Panc1 (cell line): ENCODE measurements at regions not wholly inside any gene's neighbourhood (a gene's known extent, or its start where the extent isn't known, plus 50 kb on each side); places are given as distances from the start of the nearest gene placed in this dataset.

Experiments used
- ATAC-seq: fragments of 200-7000 bp; cut with Tn5 transposase; 2 replicates; pipeline ENCODE4 v1.9.1; 2020; ENCODE audit warnings: mild to moderate bottlenecking, moderate library complexity
- BruUV-seq: library from RNA; stranded (reverse); fragments of 400-500 nt; replicated peaks from 2 replicates; lab custom pipeline; 2021; lab: Mats Ljungman, UMichigan
- CTCF ChIA-PET: fragments of 300-600 bp; sonication (Branson Sonifier 250); formaldehyde crosslinking; loops from one replicate; lab custom pipeline; 2022; ENCODE audit warnings: antibody characterized with exemption; lab: Charles Lee
- POLR2A ChIA-PET: fragments of 300-600 bp; sonication (Branson Sonifier 250); formaldehyde crosslinking; loops from one replicate; lab custom pipeline; 2022; ENCODE audit warnings: antibody characterized with exemption; lab: Charles Lee
- DNase-seq: peaks from one replicate; pipeline ENCODE4 v3.0.0-alpha.2; 2010; ENCODE audit warnings: low read depth, low spot score
- H3K27ac ChIP-seq: 2 replicates; pipeline ENCODE4 v1.5.1; 2011; ENCODE audit warnings: mild to moderate bottlenecking, low read length, inconsistent platforms
- H3K27me3 ChIP-seq: fragments of 200-500 bp; sonication (Bioruptor generic); 2 replicates; pipeline ENCODE4 v1.6.0; 2014; ENCODE audit warnings: low read length, inconsistent platforms; ENCODE audit not compliant: control insufficient read depth, insufficient read depth
- H3K36me3 ChIP-seq: fragments of 200-500 bp; sonication (Bioruptor generic); 2 replicates; pipeline ENCODE4 v1.5.1; 2014; ENCODE audit warnings: inconsistent platforms, mild to moderate bottlenecking, low read length, moderate library complexity; ENCODE audit not compliant: control insufficient read depth, insufficient read depth
- H3K4me1 ChIP-seq: 2 replicates; pipeline ENCODE4 v1.5.1; 2011; ENCODE audit warnings: inconsistent platforms, mild to moderate bottlenecking, low read length, moderate library complexity; ENCODE audit not compliant: control insufficient read depth, insufficient read depth
- H3K4me3 ChIP-seq, 2 experiments: 2 replicates each; pipeline ENCODE4 v1.5.1; 2011 to 2012; ENCODE audit warnings: low read depth in 2 of 2, low read length in 2 of 2, mild to moderate bottlenecking in 2 of 2, inconsistent platforms in 1 of 2, moderate library complexity in 1 of 2
- H3K9me3 ChIP-seq: fragments of 200-500 bp; sonication (Bioruptor generic); 2 replicates; pipeline ENCODE4 v1.5.1; 2014; ENCODE audit warnings: low read depth, mild to moderate bottlenecking, inconsistent platforms, low read length, moderate library complexity; ENCODE audit not compliant: control insufficient read depth, insufficient read depth
- CTCF ChIP-seq: fragments of 450-650 bp; IDR thresholded peaks from 2 replicates; pipeline ENCODE4 v1.5.1; 2017; ENCODE audit warnings: mild to moderate bottlenecking
- POLR2AphosphoS5 ChIP-seq: IDR thresholded peaks from 2 replicates; pipeline ENCODE4 v1.6.1; 2012; ENCODE audit warnings: mild to moderate bottlenecking, low read depth, low read length, moderate library complexity
- SIN3A ChIP-seq: IDR thresholded peaks from 2 replicates; pipeline ENCODE4 v1.6.1; 2012; ENCODE audit warnings: low read depth, mild to moderate bottlenecking, low read length, moderate library complexity, borderline replicate concordance; ENCODE audit not compliant: insufficient read depth
- TCF7L2 ChIP-seq: IDR thresholded peaks from 2 replicates; pipeline ENCODE4 v1.6.1; 2011; ENCODE audit warnings: mild to moderate bottlenecking, low read depth, low read length, inconsistent platforms
- in situ Hi-C: cut with HindIII; loops from 2 replicates; pipeline ENCODE4 v1.10.0; 2016; ENCODE audit warnings: low sequenced_read_pairs, low pct_unique_long_range_greater_than_20kb
- intact Hi-C: fragments of 100-400 bp; cut with micrococcal nuclease; formaldehyde crosslinking; loops from one replicate; pipeline ENCODE4 v1.10.0; 2022; ENCODE audit not compliant: unreplicated experiment
- TF ChIP-seq, protein P1 (sequence below), 2 experiments: IDR thresholded peaks; 2 replicates each; pipeline ENCODE4 v1.6.1; 2011 to 2012; ENCODE audit warnings: low read depth in 2 of 2, control low read depth in 1 of 2, low read length in 1 of 2, mild to moderate bottlenecking in 1 of 2, moderate library complexity in 1 of 2; ENCODE audit not compliant: insufficient read depth in 1 of 2

DNA sequence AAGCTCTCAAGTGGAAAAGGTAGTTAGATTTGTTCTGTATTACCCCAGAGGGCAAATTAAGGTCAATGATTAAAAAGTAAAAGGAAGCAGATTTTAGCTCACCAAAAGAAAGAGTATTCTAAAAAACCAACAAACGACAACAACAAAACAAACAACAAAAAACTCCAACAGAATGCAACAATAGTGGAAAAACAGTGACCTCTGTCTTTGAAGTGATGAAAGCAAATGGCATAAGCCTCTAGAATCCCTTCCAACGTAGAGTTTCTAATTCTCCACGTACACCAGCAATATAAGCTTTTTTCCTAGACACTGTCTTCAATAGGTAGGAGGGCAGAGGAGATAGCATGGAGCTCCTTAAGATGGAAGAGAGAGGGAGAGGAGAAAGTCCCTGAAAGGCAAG lies 359.1 kb downstream of the TTLL7 start:
- no TSS peak for BruUV-seq
- ChIA-PET CTCF (no interaction called here), POLR2A (no interaction called here)
- DNase-seq (no peak), ATAC-seq (no peak)
- Histone ChIP-seq H3K4me1 (no peaks in the 10 kb centered on the region), H3K36me3 (no peaks in the 10 kb centered on the region), H3K27me3 (no peaks in the 10 kb centered on the region), H3K9me3 (no peaks in the 10 kb centered on the region), H3K4me3 (no peak overlapping the region), H3K27ac (no peak overlapping the region)
- intact Hi-C loops (no loop called here), in situ Hi-C loops (no loop called here)
- TF ChIP-seq, protein P1, sequence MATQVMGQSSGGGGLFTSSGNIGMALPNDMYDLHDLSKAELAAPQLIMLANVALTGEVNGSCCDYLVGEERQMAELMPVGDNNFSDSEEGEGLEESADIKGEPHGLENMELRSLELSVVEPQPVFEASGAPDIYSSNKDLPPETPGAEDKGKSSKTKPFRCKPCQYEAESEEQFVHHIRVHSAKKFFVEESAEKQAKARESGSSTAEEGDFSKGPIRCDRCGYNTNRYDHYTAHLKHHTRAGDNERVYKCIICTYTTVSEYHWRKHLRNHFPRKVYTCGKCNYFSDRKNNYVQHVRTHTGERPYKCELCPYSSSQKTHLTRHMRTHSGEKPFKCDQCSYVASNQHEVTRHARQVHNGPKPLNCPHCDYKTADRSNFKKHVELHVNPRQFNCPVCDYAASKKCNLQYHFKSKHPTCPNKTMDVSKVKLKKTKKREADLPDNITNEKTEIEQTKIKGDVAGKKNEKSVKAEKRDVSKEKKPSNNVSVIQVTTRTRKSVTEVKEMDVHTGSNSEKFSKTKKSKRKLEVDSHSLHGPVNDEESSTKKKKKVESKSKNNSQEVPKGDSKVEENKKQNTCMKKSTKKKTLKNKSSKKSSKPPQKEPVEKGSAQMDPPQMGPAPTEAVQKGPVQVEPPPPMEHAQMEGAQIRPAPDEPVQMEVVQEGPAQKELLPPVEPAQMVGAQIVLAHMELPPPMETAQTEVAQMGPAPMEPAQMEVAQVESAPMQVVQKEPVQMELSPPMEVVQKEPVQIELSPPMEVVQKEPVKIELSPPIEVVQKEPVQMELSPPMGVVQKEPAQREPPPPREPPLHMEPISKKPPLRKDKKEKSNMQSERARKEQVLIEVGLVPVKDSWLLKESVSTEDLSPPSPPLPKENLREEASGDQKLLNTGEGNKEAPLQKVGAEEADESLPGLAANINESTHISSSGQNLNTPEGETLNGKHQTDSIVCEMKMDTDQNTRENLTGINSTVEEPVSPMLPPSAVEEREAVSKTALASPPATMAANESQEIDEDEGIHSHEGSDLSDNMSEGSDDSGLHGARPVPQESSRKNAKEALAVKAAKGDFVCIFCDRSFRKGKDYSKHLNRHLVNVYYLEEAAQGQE (IDR thresholded peaks at IDR 0.05; ENCODE audit: insufficient read depth in 1 of 2, low read depth in 2 of 2, low read length in 1 of 2): no peak
- TF ChIP-seq CTCF (no peak), TCF7L2 (no peak), POLR2AphosphoS5 (no peak), SIN3A (no peak)

GRCh38 chr1:83637586-83637985 lies 361.3 kb downstream of the TTLL7 start:
- Histone ChIP-seq H3K9me3 (no peaks in the 10 kb centered on the region), H3K4me3 (no peak overlapping the region), H3K4me1 (no peaks in the 10 kb centered on the region), H3K27ac (no peak overlapping the region), H3K36me3 (no peaks in the 10 kb centered on the region), H3K27me3 (no peaks in the 10 kb centered on the region)
- ATAC-seq (no peak), DNase-seq (no peak)
- in situ Hi-C loops: no loop called here
- TF ChIP-seq, protein P1 (IDR thresholded peaks at IDR 0.05; ENCODE audit: insufficient read depth in 1 of 2, low read depth in 2 of 2, low read length in 1 of 2): no peak
- TF ChIP-seq SIN3A (no peak), TCF7L2 (no peak), POLR2AphosphoS5 (no peak), CTCF (no peak)
- POLR2A ChIA-PET: no interaction called here
- CTCF ChIA-PET: no interaction called here
- intact Hi-C loops: no loop called here
- BruUV-seq: no TSS peak
